ENCODE measurements at regions not wholly inside any gene's neighbourhood (a gene's known extent, or its start where the extent isn't known, plus 50 kb on each side); places are given as distances from the start of the nearest gene placed in this dataset.

- no peak for DNase-seq (ENCODE audit: low spot score, unreplicated experiment)
- TF ChIP-seq CTCF (IDR thresholded peaks at IDR 0.05; ENCODE audit: unreplicated experiment): no peak
- H3K4me1 Mint-ChIP-seq (ENCODE audit: low read depth): peaks cover 4% of the 10 kb centered on the region
- no peaks in the 10 kb centered on the region for H3K27me3 Mint-ChIP-seq
- peaks cover 5% of the 10 kb centered on the region for H3K36me3 Mint-ChIP-seq (ENCODE audit: insufficient read depth)
- H3K4me3 Mint-ChIP-seq (ENCODE audit: low read depth): no peak overlapping the region
- H3K9me3 Mint-ChIP-seq (ENCODE audit: low read depth): peaks cover 17% of the 10 kb centered on the region
- H3K27ac Mint-ChIP-seq: no peak overlapping the region
Measured at GRCh38 chr4:11281720-11282119, 147.0 kb downstream of the HS3ST1 start.

GRCh38 chr4:11271263-11271662 lies 157.4 kb downstream of the HS3ST1 start:
- no peaks in the 10 kb centered on the region for H3K4me1 Mint-ChIP-seq (ENCODE audit: low read depth)
- no peak overlapping the region for H3K4me3 Mint-ChIP-seq (ENCODE audit: low read depth)
- H3K27me3 Mint-ChIP-seq: no peaks in the 10 kb centered on the region
- no peak for TF ChIP-seq CTCF (IDR thresholded peaks at IDR 0.05; ENCODE audit: unreplicated experiment)
- no peak overlapping the region for H3K27ac Mint-ChIP-seq
- DNase-seq (ENCODE audit: low spot score, unreplicated experiment): no peak
- peaks cover 6% of the 10 kb centered on the region for H3K9me3 Mint-ChIP-seq (ENCODE audit: low read depth)
- H3K36me3 Mint-ChIP-seq (ENCODE audit: insufficient read depth): no peaks in the 10 kb centered on the region

- H3K4me1 Mint-ChIP-seq (ENCODE audit: low read depth): peaks cover 4% of the 10 kb centered on the region
- no peaks in the 10 kb centered on the region for H3K27me3 Mint-ChIP-seq
Measured at GRCh38 chr4:11268149-11268548, 160.5 kb downstream of the HS3ST1 start.

GRCh38 chr4:11264841-11265240 lies 163.9 kb downstream of the HS3ST1 start:
- Mint-ChIP-seq H3K4me1 (ENCODE audit: low read depth) (peaks cover 4% of the 10 kb centered on the region), H3K27me3 (no peaks in the 10 kb centered on the region), H3K36me3 (ENCODE audit: insufficient read depth) (no peaks in the 10 kb centered on the region), H3K9me3 (ENCODE audit: low read depth) (peaks cover 9% of the 10 kb centered on the region), H3K27ac (no peak overlapping the region), H3K4me3 (ENCODE audit: low read depth) (no peak overlapping the region)
- no peak for DNase-seq (ENCODE audit: low spot score, unreplicated experiment)
- TF ChIP-seq CTCF (IDR thresholded peaks at IDR 0.05; ENCODE audit: unreplicated experiment): no peak

More at GRCh38 chr4:11268149-11268548, 160.5 kb downstream of the HS3ST1 start:
- H3K4me3 Mint-ChIP-seq (ENCODE audit: low read depth): no peak overlapping the region
- no peak for DNase-seq (ENCODE audit: low spot score, unreplicated experiment)
- no peak for TF ChIP-seq CTCF (IDR thresholded peaks at IDR 0.05; ENCODE audit: unreplicated experiment)
- H3K9me3 Mint-ChIP-seq (ENCODE audit: low read depth): peaks cover 9% of the 10 kb centered on the region
- no peaks in the 10 kb centered on the region for H3K36me3 Mint-ChIP-seq (ENCODE audit: insufficient read depth)
- H3K27ac Mint-ChIP-seq: no peak overlapping the region

GRCh38 chr4:11264346-11264745 lies 164.3 kb downstream of the HS3ST1 start:
- no peaks in the 10 kb centered on the region for H3K36me3 Mint-ChIP-seq (ENCODE audit: insufficient read depth)
- no peak overlapping the region for H3K27ac Mint-ChIP-seq
- no peak overlapping the region for H3K4me3 Mint-ChIP-seq (ENCODE audit: low read depth)
- no peak for TF ChIP-seq CTCF (IDR thresholded peaks at IDR 0.05; ENCODE audit: unreplicated experiment)
- H3K4me1 Mint-ChIP-seq (ENCODE audit: low read depth): peaks cover 4% of the 10 kb centered on the region
- no peaks in the 10 kb centered on the region for H3K27me3 Mint-ChIP-seq
- H3K9me3 Mint-ChIP-seq (ENCODE audit: low read depth): peaks cover 9% of the 10 kb centered on the region
- DNase-seq (ENCODE audit: low spot score, unreplicated experiment): no peak

Measured in progenitor cell of endocrine pancreas (in vitro differentiated cells).